ENCODE measurements at regions not wholly inside any gene's neighbourhood (a gene's known extent, or its start where the extent isn't known, plus 50 kb on each side); places are given as distances from the start of the nearest gene placed in this dataset.

DNA sequence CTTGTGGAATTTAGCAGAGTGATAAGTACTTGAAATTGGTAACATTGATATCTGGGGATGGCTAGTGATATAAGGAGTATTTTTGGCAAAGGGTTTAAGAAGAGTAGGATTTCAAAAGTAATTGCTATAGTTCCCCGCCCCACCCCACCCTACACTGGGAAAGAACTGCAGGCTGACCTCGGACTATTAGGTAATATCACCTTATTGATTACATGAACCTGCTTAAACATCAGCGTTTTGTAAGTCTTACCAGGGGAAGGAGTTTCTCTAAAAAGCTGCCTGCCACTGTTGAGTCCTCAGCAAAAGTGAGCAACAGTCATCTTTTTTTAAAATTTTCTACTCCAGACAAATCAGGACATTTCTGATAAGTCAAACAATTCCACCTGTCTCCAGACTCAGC lies 337.3 kb downstream of the DTWD2 start:
- no peaks in the 10 kb centered on the region for H3K27me3 ChIP-seq
- H3K27ac ChIP-seq = no peak overlapping the region
- TF ChIP-seq POLR2AphosphoS5 (IDR thresholded peaks at IDR 0.05) = no peak
- TF ChIP-seq, protein P1, sequence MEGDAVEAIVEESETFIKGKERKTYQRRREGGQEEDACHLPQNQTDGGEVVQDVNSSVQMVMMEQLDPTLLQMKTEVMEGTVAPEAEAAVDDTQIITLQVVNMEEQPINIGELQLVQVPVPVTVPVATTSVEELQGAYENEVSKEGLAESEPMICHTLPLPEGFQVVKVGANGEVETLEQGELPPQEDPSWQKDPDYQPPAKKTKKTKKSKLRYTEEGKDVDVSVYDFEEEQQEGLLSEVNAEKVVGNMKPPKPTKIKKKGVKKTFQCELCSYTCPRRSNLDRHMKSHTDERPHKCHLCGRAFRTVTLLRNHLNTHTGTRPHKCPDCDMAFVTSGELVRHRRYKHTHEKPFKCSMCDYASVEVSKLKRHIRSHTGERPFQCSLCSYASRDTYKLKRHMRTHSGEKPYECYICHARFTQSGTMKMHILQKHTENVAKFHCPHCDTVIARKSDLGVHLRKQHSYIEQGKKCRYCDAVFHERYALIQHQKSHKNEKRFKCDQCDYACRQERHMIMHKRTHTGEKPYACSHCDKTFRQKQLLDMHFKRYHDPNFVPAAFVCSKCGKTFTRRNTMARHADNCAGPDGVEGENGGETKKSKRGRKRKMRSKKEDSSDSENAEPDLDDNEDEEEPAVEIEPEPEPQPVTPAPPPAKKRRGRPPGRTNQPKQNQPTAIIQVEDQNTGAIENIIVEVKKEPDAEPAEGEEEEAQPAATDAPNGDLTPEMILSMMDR (IDR thresholded peaks at IDR 0.05) = no peak
- no peak for TF ChIP-seq EP300 (IDR thresholded peaks at IDR 0.05)
- TF ChIP-seq POLR2A (IDR thresholded peaks at IDR 0.05) = no peak
- no peaks in the 10 kb centered on the region for H3K4me1 ChIP-seq
- no peaks in the 10 kb centered on the region for H3K9me3 ChIP-seq
- H3K4me3 ChIP-seq = no peak overlapping the region
- H3K36me3 ChIP-seq = no peaks in the 10 kb centered on the region
- 74% methylated on average over 3 of the region's 3 CpGs for WGBS
- DNase-seq (ENCODE audit: low spot score in 2 of 2) = no peak

DNA sequence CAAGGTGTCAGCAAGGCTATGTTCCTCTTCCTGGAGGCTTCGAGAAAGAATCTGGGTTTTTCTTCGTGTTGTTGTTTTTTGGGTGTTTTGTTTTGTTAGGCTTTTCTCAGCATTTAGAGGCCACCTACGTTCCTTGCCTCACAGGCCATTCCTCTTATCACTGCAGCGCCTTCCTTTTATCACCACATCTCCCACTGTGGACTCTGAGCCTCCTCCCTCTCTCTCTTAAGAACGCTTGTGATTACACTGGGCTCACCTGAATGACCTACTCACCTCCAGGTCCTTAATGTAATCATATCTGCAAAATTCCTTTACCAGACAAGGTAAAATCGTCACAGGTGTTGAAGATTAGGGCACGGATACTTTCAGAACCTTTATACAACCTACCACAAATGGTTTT lies 340.8 kb downstream of the DTWD2 start:
- WGBS = 73% methylated on average over 7 of the region's 7 CpGs
- TF ChIP-seq, protein P1 (IDR thresholded peaks at IDR 0.05) = no peak
- TF ChIP-seq EP300 (IDR thresholded peaks at IDR 0.05) (no peak), POLR2AphosphoS5 (IDR thresholded peaks at IDR 0.05) (no peak), POLR2A (IDR thresholded peaks at IDR 0.05) (no peak)
- Histone ChIP-seq H3K36me3 (no peaks in the 10 kb centered on the region), H3K27me3 (no peaks in the 10 kb centered on the region), H3K9me3 (peaks cover 3% of the 10 kb centered on the region), H3K4me1 (no peaks in the 10 kb centered on the region), H3K27ac (no peak overlapping the region), H3K4me3 (no peak overlapping the region)
- DNase-seq (ENCODE audit: low spot score in 2 of 2) = no peak

DNA sequence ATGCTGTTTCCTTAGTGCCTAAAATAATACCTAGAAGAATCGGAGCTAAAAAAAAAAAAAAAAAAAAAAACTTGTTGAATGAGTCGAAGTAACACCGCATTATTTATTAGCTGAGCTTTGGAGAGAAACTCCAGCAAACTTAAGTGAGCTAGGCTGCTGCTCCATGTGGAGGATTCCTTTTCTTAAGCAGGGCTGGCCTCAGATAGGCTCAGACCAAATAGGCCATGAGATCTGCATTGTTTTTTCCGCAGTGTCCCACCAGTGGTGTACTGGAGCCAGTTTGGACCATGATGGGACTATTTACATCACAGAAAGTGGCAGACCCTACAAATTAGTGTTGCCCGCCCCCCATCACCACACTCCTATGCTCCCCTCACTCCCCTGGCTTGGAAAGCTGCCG lies 341.4 kb downstream of the DTWD2 start:
- H3K36me3 ChIP-seq = no peaks in the 10 kb centered on the region
- H3K27me3 ChIP-seq = no peaks in the 10 kb centered on the region
- H3K27ac ChIP-seq = no peak overlapping the region
- DNase-seq (ENCODE audit: low spot score in 2 of 2) = no peak
- H3K9me3 ChIP-seq = peaks cover 3% of the 10 kb centered on the region
- TF ChIP-seq EP300 (IDR thresholded peaks at IDR 0.05) = no peak
- no peak for TF ChIP-seq POLR2A (IDR thresholded peaks at IDR 0.05)
- TF ChIP-seq, protein P1 (IDR thresholded peaks at IDR 0.05) = no peak
- TF ChIP-seq POLR2AphosphoS5 (IDR thresholded peaks at IDR 0.05) = no peak
- no peaks in the 10 kb centered on the region for H3K4me1 ChIP-seq
- no peak overlapping the region for H3K4me3 ChIP-seq
- WGBS = 63% methylated on average over 6 of the region's 6 CpGs

DNA sequence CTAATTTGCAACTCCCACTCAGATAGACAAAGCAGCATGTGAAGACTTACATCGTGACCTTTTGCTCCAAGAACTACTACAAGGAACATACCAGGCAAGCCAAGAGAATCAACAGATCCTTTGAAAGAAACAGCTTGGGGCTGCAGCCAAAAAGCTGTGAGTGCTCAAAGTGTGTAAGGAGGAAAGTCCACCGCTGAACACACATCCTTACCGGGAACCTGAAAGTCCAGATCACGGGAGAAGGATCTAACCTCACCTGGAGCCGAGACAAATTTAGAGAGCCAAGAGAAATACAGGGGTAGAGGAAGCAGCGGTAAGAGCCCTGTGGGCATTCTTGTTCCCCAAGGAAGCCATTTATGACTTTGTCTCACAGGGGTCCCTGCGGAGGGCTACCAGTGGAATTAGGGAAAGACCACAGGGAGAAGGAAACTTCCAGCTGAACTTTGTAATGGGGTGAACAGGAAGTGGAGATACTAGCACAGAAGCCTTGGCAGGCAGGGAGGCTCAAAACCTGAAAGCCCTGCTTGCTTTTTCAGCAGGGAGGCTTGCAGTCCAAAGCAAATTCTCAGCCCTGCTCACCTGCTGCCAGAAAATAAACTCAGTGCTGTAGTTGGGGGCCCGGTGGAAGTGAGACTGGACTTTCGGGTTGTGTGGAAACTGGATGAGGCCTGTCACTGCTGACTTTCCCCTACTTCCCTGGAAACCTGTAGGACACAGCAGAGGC lies 350.2 kb downstream of the DTWD2 start:
- no peak for DNase-seq (ENCODE audit: low spot score in 2 of 2)
- Histone ChIP-seq H3K4me1 (no peaks in the 10 kb centered on the region), H3K4me3 (no peak overlapping the region), H3K27me3 (no peaks in the 10 kb centered on the region), H3K9me3 (peaks cover 6% of the 10 kb centered on the region), H3K36me3 (no peaks in the 10 kb centered on the region), H3K27ac (peak overlapping the region; percentile 51)
- WGBS = 83% methylated on average over 9 of the region's 9 CpGs
- TF ChIP-seq POLR2AphosphoS5 (IDR thresholded peaks at IDR 0.05) (no peak), POLR2A (IDR thresholded peaks at IDR 0.05) (no peak)

DNA sequence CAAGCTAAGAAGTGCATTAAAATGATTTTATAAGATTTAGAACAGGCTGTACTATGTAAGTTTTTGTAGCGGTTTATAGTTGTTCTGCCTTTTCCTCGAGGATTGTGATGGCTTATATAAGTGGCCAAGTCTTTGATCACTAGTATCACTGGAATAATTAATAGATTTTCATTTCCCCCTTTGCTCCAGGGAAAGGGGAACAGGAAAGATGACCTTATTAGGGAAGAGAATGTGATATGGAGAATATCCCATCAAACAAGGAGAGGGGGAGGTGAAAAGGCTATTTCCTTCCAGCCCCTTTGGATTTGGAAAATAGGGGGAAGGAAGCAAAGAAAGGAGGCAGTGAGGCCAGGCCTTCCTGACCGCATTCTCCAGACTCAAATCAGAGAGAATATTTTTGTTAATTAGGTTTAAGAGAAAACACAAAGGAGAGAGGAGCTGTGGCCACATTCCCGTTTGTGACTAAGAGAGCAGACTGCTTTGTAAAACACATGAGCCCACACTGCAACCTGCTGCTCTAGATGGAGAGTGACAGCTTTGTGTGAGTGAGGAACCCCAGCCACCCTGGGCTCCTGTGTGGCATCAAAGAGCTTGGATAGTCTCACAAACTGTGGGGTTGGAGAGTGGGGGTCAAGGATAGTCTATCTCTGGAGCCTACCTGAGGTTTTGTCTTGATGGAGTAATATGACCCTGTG lies 359.5 kb downstream of the DTWD2 start:
- H3K36me3 ChIP-seq = no peaks in the 10 kb centered on the region
- TF ChIP-seq POLR2AphosphoS5 (IDR thresholded peaks at IDR 0.05) (no peak), EP300 (IDR thresholded peaks at IDR 0.05) (no peak), POLR2A (IDR thresholded peaks at IDR 0.05) (no peak)
- TF ChIP-seq, protein P1 (IDR thresholded peaks at IDR 0.05) = no peak

More for the DNA sequence above, 359.5 kb downstream of the DTWD2 start:
- H3K4me3 ChIP-seq = no peak overlapping the region
- no peak for DNase-seq (ENCODE audit: low spot score in 2 of 2)
- 51% methylated on average over 4 of the region's 4 CpGs for WGBS
- no peak overlapping the region for H3K27ac ChIP-seq
- no peaks in the 10 kb centered on the region for H3K27me3 ChIP-seq
- no peaks in the 10 kb centered on the region for H3K4me1 ChIP-seq
- H3K9me3 ChIP-seq = peaks cover 6% of the 10 kb centered on the region
